Stimulated activated CD4-positive, alpha-beta T cell treated with anti-CD3 and anti-CD28 coated beads, Interleukin-4, amount 100 ng/mL, for 24 hours (primary cell): ENCODE measurements at regions not wholly inside any gene's neighbourhood (a gene's known extent, or its start where the extent isn't known, plus 50 kb on each side); places are given as distances from the start of the nearest gene placed in this dataset.
"Not testable (repeated sequence)": the region's sequence is repeated elsewhere in the genome, so short reads cannot be mapped to it uniquely, and the experiment has no call there.

Experiments used
- DNase-seq: peaks from one replicate; pipeline ENCODE4 v3.0.0-alpha.2; 2020

GRCh38 chr7:4527988-4528636 is 154.0 kb upstream of the FOXK1 start:
- DNase-seq, result no peak

- DNase-seq, result no peak
These were observed 150.9 kb upstream of the FOXK1 start for GRCh38 chr7:4531236-4531635.

- not testable (repeated sequence) for DNase-seq
These were observed 148.8 kb upstream of the FOXK1 start for GRCh38 chr7:4533339-4533738.

GRCh38 chr7:4549681-4550080 is 132.4 kb upstream of the FOXK1 start:
- DNase-seq, result no peak

GRCh38 chr7:4550117-4550516 is 132.0 kb upstream of the FOXK1 start:
- DNase-seq, result no peak

GRCh38 chr7:4552985-4553384 is 129.1 kb upstream of the FOXK1 start:
- DNase-seq, result no peak

- DNase-seq, result no peak
These were observed 125.0 kb upstream of the FOXK1 start for GRCh38 chr7:4556868-4557793.

GRCh38 chr7:4561795-4562194 is 120.3 kb upstream of the FOXK1 start:
- no peak for DNase-seq

GRCh38 chr7:4566714-4567113 is 115.4 kb upstream of the FOXK1 start:
- no peak for DNase-seq

- DNase-seq, result no peak
These were observed 107.2 kb upstream of the FOXK1 start for GRCh38 chr7:4574851-4575250.

GRCh38 chr7:4575254-4575653 is 106.8 kb upstream of the FOXK1 start:
- no peak for DNase-seq

GRCh38 chr7:4602905-4603842 is 78.9 kb upstream of the FOXK1 start:
- no peak for DNase-seq

GRCh38 chr7:4603843-4604231 is 78.3 kb upstream of the FOXK1 start:
- no peak for DNase-seq

- DNase-seq, result no peak
These were observed 77.6 kb upstream of the FOXK1 start for GRCh38 chr7:4604456-4604940.

- DNase-seq, result no peak
These were observed 75.3 kb upstream of the FOXK1 start for GRCh38 chr7:4606797-4607196.

- no peak for DNase-seq
These were observed 74.8 kb upstream of the FOXK1 start for GRCh38 chr7:4607311-4607729.

- DNase-seq, result not testable (repeated sequence)
These were observed 72.5 kb upstream of the FOXK1 start for GRCh38 chr7:4609576-4609975.

- DNase-seq, result peak; percentile 62
These were observed 71.2 kb upstream of the FOXK1 start for GRCh38 chr7:4610768-4611467.

- no peak for DNase-seq
These were observed 69.9 kb upstream of the FOXK1 start for GRCh38 chr7:4612237-4612636.

GRCh38 chr7:4612939-4613841 is 68.9 kb upstream of the FOXK1 start:
- no peak for DNase-seq

- no peak for DNase-seq
These were observed 68.1 kb upstream of the FOXK1 start for GRCh38 chr7:4613846-4614548.
